Gastrocnemius medialis (tissue), 4 donors: ENCODE measurements at regions not wholly inside any gene's neighbourhood (a gene's known extent, or its start where the extent isn't known, plus 50 kb on each side); places are given as distances from the start of the nearest gene placed in this dataset.

Experiments
- CTCF ChIP-seq, 5 experiments: fragments of 450-650 bp in 3 of 5; fragments of 200-600 bp in 2 of 5; sonication (generic) in 2 of 5; IDR thresholded peaks in 4 of 5; conservative IDR thresholded peaks in 1 of 5; 1 replicate in 4 of 5; 2 replicates in 1 of 5; pipeline ENCODE4 v1.5.1; 2016 to 2019; ENCODE audit warnings: antibody characterized with exemption in 5 of 5, mild to moderate bottlenecking in 3 of 5, moderate library complexity in 3 of 5
- POLR2A ChIP-seq, 2 donors: fragments of 450-650 bp; IDR thresholded peaks; one replicate each; pipeline ENCODE4 v1.6.1; 2017; ENCODE audit warnings: antibody characterized with exemption in 2 of 2, mild to moderate bottlenecking in 2 of 2, moderate library complexity in 2 of 2

DNA sequence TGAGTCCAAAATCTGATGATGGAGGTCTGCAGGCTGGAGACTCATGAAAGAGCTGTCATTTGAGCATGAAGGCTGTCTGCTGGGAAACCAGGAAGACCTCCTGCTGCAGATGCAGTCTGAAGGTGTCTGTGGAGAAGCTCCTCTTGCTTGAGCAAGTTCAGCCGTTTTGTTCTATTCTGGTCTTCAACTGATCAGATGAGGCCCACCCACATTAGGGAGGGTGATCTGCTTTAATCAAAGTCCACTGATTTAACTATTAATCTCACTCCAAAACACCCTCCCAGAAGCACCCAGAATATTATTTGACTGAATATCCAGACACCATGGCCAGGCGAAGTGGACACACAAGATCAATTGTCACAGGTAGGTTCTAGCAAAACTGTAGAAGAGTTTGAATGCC lies 116.5 kb downstream of the GATA3 start:
- TF ChIP-seq POLR2A (IDR thresholded peaks at IDR 0.05) (no peak), CTCF (IDR thresholded peaks at IDR 0.05 in 4 of 5, conservative IDR thresholded peaks at IDR 0.05 in 1 of 5) (no peak)
